K562 (cell line): ENCODE measurements at regions not wholly inside any gene's neighbourhood (a gene's known extent, or its start where the extent isn't known, plus 50 kb on each side); places are given as distances from the start of the nearest gene placed in this dataset.

ENCODE experiments used
- ATAC-seq: fragments of 200-7000 bp; cut with Tn5 transposase; 3 replicates; pipeline ENCODE4 v1.9.1; 2020; ENCODE audit warnings: moderate library complexity
- BruUV-seq: library from RNA; stranded (reverse); fragments of 400-500 nt; replicated peaks from 2 replicates; lab custom pipeline; 2021; lab: Mats Ljungman, UMichigan
- CTCF ChIA-PET: fragments of 300-600 bp; formaldehyde crosslinking; extraction: SDS; loops from one replicate; lab custom pipeline; 2021; ENCODE audit warnings: low intra/inter-chr PET ratio; lab: Yijun Ruan, JAX
- POLR2A ChIA-PET: fragments of 300-600, 350-650 bp; sonication (Branson Sonifier 250); formaldehyde crosslinking; extraction: SDS; loops from one replicate; lab custom pipeline; 2021; ENCODE audit warnings: antibody characterized with exemption, inconsistent platforms; lab: Yijun Ruan, JAX
- DNase-seq, 4 experiments: peaks; one replicate each; pipeline versions ENCODE4 v3.0.0 to v3.0.0-alpha.2; 2011 to 2018; ENCODE audit warnings: low spot score in 3 of 4, mixed read lengths in 3 of 4; ENCODE audit errors: extremely low read depth in 1 of 4
- FAIRE-seq: peaks from 2 replicates; lab custom pipeline; 2011; peaks lifted over from hg19 to GRCh38; lab: Jason Lieb, UNC
- H2AFZ ChIP-seq: 2 replicates; pipeline ENCODE4 v1.6.0; 2011; ENCODE audit warnings: low read depth, low read length, control low read depth, inconsistent platforms
- H3K27ac ChIP-seq: fragments of 200-600 bp; 3 replicates; pipeline ENCODE4 v1.8.0; 2011; ENCODE audit warnings: low read depth, mild to moderate bottlenecking, control low read depth, inconsistent platforms, low read length, moderate library complexity, mixed read lengths; ENCODE audit errors: extremely low read depth
- H3K27me3 ChIP-seq, 2 experiments: fragments of 300-600 bp in 1 of 2; 2 replicates in 1 of 2; 3 replicates in 1 of 2; pipeline versions ENCODE4 v1.6.0 to v1.8.0; 2011; ENCODE audit warnings: inconsistent platforms in 2 of 2, low read length in 2 of 2, mild to moderate bottlenecking in 1 of 2, mixed read lengths in 1 of 2, moderate library complexity in 1 of 2; ENCODE audit not compliant: control insufficient read depth in 2 of 2, insufficient read depth in 2 of 2
- H3K36me3 ChIP-seq: fragments of 300-600 bp; 3 replicates; pipeline ENCODE4 v1.8.0; 2011; ENCODE audit warnings: mild to moderate bottlenecking, low read length, inconsistent platforms; ENCODE audit not compliant: control insufficient read depth, insufficient read depth
- H3K4me1 ChIP-seq, 2 experiments: fragments of 200-600 bp in 1 of 2; replicated peaks in 1 of 2; 2 replicates in 1 of 2; 3 replicates in 1 of 2; pipeline versions ENCODE4 v1.5.1 to v1.8.0; 2011; ENCODE audit warnings: inconsistent platforms in 2 of 2, low read length in 2 of 2, mild to moderate bottlenecking in 1 of 2, mixed read lengths in 1 of 2, moderate library complexity in 1 of 2; ENCODE audit not compliant: control insufficient read depth in 2 of 2, insufficient read depth in 2 of 2
- H3K4me2 ChIP-seq: 2 replicates; pipeline ENCODE4 v1.6.1; 2011; ENCODE audit warnings: low read length, control low read depth, inconsistent platforms, mixed read lengths; ENCODE audit not compliant: insufficient read depth
- H3K4me3 ChIP-seq: fragments of 200-600 bp; sonication (generic), shearing (Covaris generic); 2 replicates; pipeline ENCODE4 v1.5.1; 2016; ENCODE audit warnings: control low read depth, inconsistent platforms
- H3K79me2 ChIP-seq: fragments of 200-600 bp; 3 replicates; pipeline ENCODE4 v1.8.0; 2011; ENCODE audit warnings: low read length, inconsistent platforms; ENCODE audit not compliant: control insufficient read depth, insufficient read depth
- H3K9ac ChIP-seq, 2 experiments: 2 replicates each; pipeline versions ENCODE4 v1.6.0 to v1.6.1; 2011; ENCODE audit warnings: low read depth in 2 of 2, low read length in 2 of 2, control low read depth in 1 of 2, inconsistent platforms in 1 of 2, mild to moderate bottlenecking in 1 of 2, mixed read lengths in 1 of 2; ENCODE audit not compliant: insufficient read depth in 1 of 2
- H3K9me1 ChIP-seq: one replicate; pipeline ENCODE4 v1.6.0; 2011; ENCODE audit warnings: inconsistent platforms, mild to moderate bottlenecking, low read length, moderate library complexity; ENCODE audit not compliant: control insufficient read depth, insufficient read depth
- H3K9me3 ChIP-seq: replicated peaks from 2 replicates; pipeline ENCODE4 v1.5.1; 2011; ENCODE audit warnings: low read depth, low read length, inconsistent platforms; ENCODE audit not compliant: control insufficient read depth, insufficient read depth
- H4K20me1 ChIP-seq: replicated peaks from 2 replicates; pipeline ENCODE4 v1.6.1; 2011; ENCODE audit warnings: low read length, inconsistent platforms, mixed read lengths; ENCODE audit not compliant: control insufficient read depth, insufficient read depth
- ARHGAP35 ChIP-seq: fragments of 450-650 bp; IDR thresholded peaks from 2 replicates; pipeline ENCODE4 v1.6.1; 2018; ENCODE audit not compliant: partially characterized antibody
- ATF7 ChIP-seq: fragments of 450-650 bp; IDR thresholded peaks from 2 replicates; pipeline ENCODE4 v1.7.1; 2014; ENCODE audit warnings: mild to moderate bottlenecking, moderate library complexity
- FOXP1 ChIP-seq: sonication (generic); formaldehyde crosslinking; IDR thresholded peaks from 2 replicates; pipeline ENCODE4 v1.8.0; 2022; ENCODE audit warnings: mild to moderate bottlenecking, missing genetic modification reagents
- HDGF ChIP-seq: fragments of 450-650 bp; IDR thresholded peaks from 2 replicates; pipeline ENCODE4 v1.6.1; 2016
- HEY1 ChIP-seq: fragments of 250-450 bp; sonication (Bioruptor Pico); IDR thresholded peaks from 2 replicates; pipeline ENCODE4 v1.5.0; 2020; ENCODE audit warnings: mild to moderate bottlenecking, moderate library complexity, borderline replicate concordance
- HLTF ChIP-seq: fragments of 450-650 bp; IDR thresholded peaks from 2 replicates; pipeline ENCODE4 v1.6.1; 2016
- MCM7 ChIP-seq, 2 experiments: fragments of 450-650 bp; IDR thresholded peaks; 2 replicates each; pipeline ENCODE4 v1.6.1; 2016 to 2018
- PKNOX1 ChIP-seq: fragments of 450-650 bp; IDR thresholded peaks from 2 replicates; pipeline ENCODE4 v1.6.1; 2016
- SMARCE1 ChIP-seq: fragments of 450-650 bp; IDR thresholded peaks from 2 replicates; pipeline ENCODE4 v1.7.1; 2016; ENCODE audit warnings: mild to moderate bottlenecking
- TCF7 ChIP-seq: sonication (generic); IDR thresholded peaks from 2 replicates; pipeline ENCODE4 v1.6.1; 2016; ENCODE audit warnings: antibody characterized with exemption, borderline replicate concordance
- ZC3H4 ChIP-seq: sonication (generic); formaldehyde crosslinking; IDR thresholded peaks from 2 replicates; pipeline ENCODE4 v1.9.0; 2021; ENCODE audit warnings: missing genetic modification reagents, borderline replicate concordance
- ZFP91 ChIP-seq: sonication (generic); formaldehyde crosslinking; IDR thresholded peaks from 2 replicates; pipeline ENCODE4 v1.8.0; 2022; ENCODE audit warnings: mild to moderate bottlenecking, missing genetic modification reagents
- ZNF586 ChIP-seq: fragments of 450-650 bp; formaldehyde crosslinking; conservative IDR thresholded peaks from 2 replicates; pipeline ENCODE4 v1.4.0; 2020; ENCODE audit warnings: mild to moderate bottlenecking, moderate library complexity
- ZNF717 ChIP-seq: fragments of 250-450 bp; sonication (Bioruptor Pico); IDR thresholded peaks from 2 replicates; pipeline ENCODE4 v1.5.0; 2021
- WGBS: fragments of 100-300 bp; shearing (Covaris generic); methylation state at CpG from one replicate; pipeline ENCODE4 v1.1.6; 2016; ENCODE audit warnings: low coverage, mixed read lengths; ENCODE audit not compliant: insufficient coverage; ENCODE audit errors: missing lambda C conversion rate; 5-methylcytosine and 5-hydroxymethylcytosine counted together
- in situ Hi-C: fragments of 300-500 bp; cut with MboI; formaldehyde crosslinking; loops from 4 replicates; pipeline ENCODE4 v1.15.0; 2018; ENCODE audit warnings: inconsistent platforms, mixed read lengths
- intact Hi-C: fragments of 100-400 bp; cut with micrococcal nuclease; formaldehyde crosslinking; loops from 2 replicates; pipeline ENCODE4 v1.14.2; 2022

- in situ Hi-C loops = no loop called here
- Histone ChIP-seq H3K9me1 (no peaks in the 10 kb centered on the region), H3K4me3 (no peak overlapping the region), H4K20me1 (0 out of 2 replicates have a peak, but pooled peaks cover 5% of the 10 kb centered on the region), H3K4me1 (no peaks in the 10 kb centered on the region; a peak in 1 of 5 replicates), H2AFZ (no peak overlapping the region), H3K27me3 (no peaks in the 10 kb centered on the region), H3K4me2 (no peak overlapping the region), H3K79me2 (0 out of 3 replicates have a peak, but pooled peaks cover 3% of the 10 kb centered on the region), H3K36me3 (peaks cover 8% of the 10 kb centered on the region; the same call in 1 of the 3 replicates), H3K9ac (0 out of 4 replicates have a peak overlapping the region, but pooled peaks of 1 of the 2 experiments have one; percentile 3), H3K9me3 (no peaks in the 10 kb centered on the region), H3K27ac (no peak overlapping the region)
- BruUV-seq = no TSS peak
- no peak for FAIRE-seq
- 60% methylated on average over 4 of the region's 6 CpGs for WGBS
- no peak for ATAC-seq
- ChIA-PET CTCF (no interaction called here), POLR2A (interaction anchor here (0.6 kb wide), 1 partner anchor 34 kb away, joined by 3 read pairs; no protein-coding TSS in a partner anchor)
- intact Hi-C loops = no loop called here
- no peak for DNase-seq
- no peak for TF ChIP-seq ARHGAP35
- no peak for TF ChIP-seq ZNF717
- no peak for TF ChIP-seq ZFP91 (CRISPR knock-in tag)
- TF ChIP-seq TCF7 = no peak
- no peak for TF ChIP-seq FOXP1
- no peak for TF ChIP-seq ZC3H4 (CRISPR knock-in tag)
- no peak for TF ChIP-seq HLTF
- TF ChIP-seq MCM7 (IDR thresholded peaks at IDR 0.05) = no peak
- TF ChIP-seq SMARCE1 = no peak
- no peak for TF ChIP-seq ATF7
- no peak for TF ChIP-seq ZNF586 (CRISPR knock-in tag)
- TF ChIP-seq PKNOX1 = no peak
- TF ChIP-seq HEY1 (CRISPR knock-in tag) = no peak
- TF ChIP-seq HDGF = no peak
These were observed 54.5 kb upstream of the GPI start for GRCh38 chr19:34310494-34310981.
